Sigmoid colon (tissue), 6 donors: ENCODE measurements at regions not wholly inside any gene's neighbourhood (a gene's known extent, or its start where the extent isn't known, plus 50 kb on each side); places are given as distances from the start of the nearest gene placed in this dataset.

ENCODE experiments used
- DNase-seq: peaks from one replicate; pipeline ENCODE4 v3.0.0-alpha.2; 2019
- H3K27ac ChIP-seq, 4 donors: fragments of 200-600 bp; sonication (generic); one replicate each; pipeline ENCODE4 v1.5.1; 2016 to 2019; ENCODE audit warnings: mild to moderate bottlenecking in 1 of 4
- H3K27me3 ChIP-seq, 3 donors: fragments of 200-600 bp; sonication (generic); one replicate each; pipeline ENCODE4 v1.5.1; 2019; ENCODE audit warnings: mild to moderate bottlenecking in 1 of 3
- H3K36me3 ChIP-seq, 4 donors: fragments of 200-600 bp; sonication (generic); one replicate each; pipeline ENCODE4 v1.5.1; 2016 to 2019
- H3K4me1 ChIP-seq, 4 donors: fragments of 200-600 bp; sonication (generic); one replicate each; pipeline ENCODE4 v1.5.1; 2017 to 2019
- H3K4me3 ChIP-seq, 4 donors: fragments of 200-600 bp; sonication (generic); one replicate each; pipeline ENCODE4 v1.5.1; 2017 to 2019; ENCODE audit warnings: mild to moderate bottlenecking in 2 of 4, moderate library complexity in 1 of 4
- H3K9me3 ChIP-seq, 4 donors: fragments of 200-600 bp in 3 of 4; sonication (generic) in 3 of 4; one replicate each; pipeline versions ENCODE4 v1.5.1 to v1.6.1; 2013 to 2019
- EP300 ChIP-seq, 4 donors: sonication (generic); formaldehyde crosslinking; IDR thresholded peaks; one replicate each; pipeline ENCODE4 v1.6.1; 2017; ENCODE audit warnings: antibody characterized with exemption in 4 of 4
- POLR2A ChIP-seq, 2 donors: fragments of 450-650 bp; IDR thresholded peaks; one replicate each; pipeline ENCODE4 v1.6.1; 2016; ENCODE audit warnings: antibody characterized with exemption in 2 of 2, mild to moderate bottlenecking in 2 of 2, moderate library complexity in 2 of 2
- POLR2AphosphoS5 ChIP-seq, 4 donors: sonication (generic); formaldehyde crosslinking; IDR thresholded peaks; one replicate each; pipeline ENCODE4 v1.6.1; 2017; ENCODE audit warnings: antibody characterized with exemption in 4 of 4
- WGBS, 2 donors: extraction: QIAGEN DNeasy Blood & Tissue Kit; methylation state at CpG; one replicate each; pipeline ENCODE4 v1.1.7; 2013; 5-methylcytosine and 5-hydroxymethylcytosine counted together
- intact Hi-C: fragments of 100-400 bp; cut with DNase I; formaldehyde crosslinking; loops from one replicate; pipeline ENCODE4 v1.15.1; 2023
- TF ChIP-seq, protein P1 (sequence below), 4 experiments: fragments of 450-650 bp in 3 of 4; fragments of 200-600 bp in 1 of 4; IDR thresholded peaks; one replicate each; pipeline ENCODE4 v1.5.1; 2016 to 2019; ENCODE audit warnings: antibody characterized with exemption in 4 of 4, mild to moderate bottlenecking in 3 of 4, moderate library complexity in 2 of 4
- donor health status: healthy with polysubstance abuse.
- donor health status: healthy.

DNA sequence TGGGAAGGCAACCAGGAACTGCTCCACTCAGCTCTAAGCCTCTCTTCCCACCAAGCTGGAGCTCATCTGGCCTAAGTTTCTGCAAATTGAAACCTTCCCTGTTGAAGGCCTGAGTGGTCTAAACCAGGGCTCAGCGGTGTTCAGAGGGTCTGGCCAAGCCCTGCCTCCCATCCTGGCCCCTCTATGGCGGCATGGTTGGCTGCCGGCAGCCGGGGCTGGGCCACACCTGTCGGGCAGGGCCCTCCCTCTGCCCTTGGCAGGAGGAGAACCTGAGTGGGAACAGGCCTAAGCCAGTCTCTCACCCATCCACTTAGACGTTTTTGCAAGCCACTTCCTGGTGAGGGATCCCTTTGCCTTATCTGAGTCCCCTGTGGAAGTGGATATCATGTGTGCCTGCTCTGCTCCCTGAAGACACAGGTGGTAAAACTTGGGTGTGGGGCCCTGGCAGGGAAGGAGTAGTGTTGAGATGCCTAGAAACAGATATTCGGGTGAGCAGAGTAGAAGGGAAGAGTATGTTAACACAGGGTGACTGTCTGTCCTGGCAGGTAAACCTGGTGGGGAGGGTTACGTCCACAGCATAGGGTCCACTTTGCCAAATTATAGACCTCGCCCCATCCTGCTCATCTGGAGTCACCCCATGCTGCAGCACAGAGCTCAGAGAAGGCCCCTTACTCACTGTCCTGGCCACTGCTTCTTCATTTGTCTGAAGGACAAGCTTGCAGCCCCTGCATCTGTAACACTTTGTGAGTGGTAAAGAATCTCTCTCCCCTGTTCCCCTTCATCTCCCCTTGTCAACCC, 63.0 kb upstream of the SIX2 start:
- no peak overlapping the region for H3K4me3 ChIP-seq
- WGBS, 2 donors = 68 to 84% methylated on average over 9 of the region's 9 CpGs
- DNase-seq = no peak
- H3K27ac ChIP-seq = no peak overlapping the region
- no peaks in the 10 kb centered on the region for H3K36me3 ChIP-seq
- no peaks in the 10 kb centered on the region for H3K9me3 ChIP-seq
- intact Hi-C loops = no loop called here
- H3K27me3 ChIP-seq = peaks cover 0 to 6% (median 0%) of the 10 kb centered on the region in 3 donors
- no peaks in the 10 kb centered on the region for H3K4me1 ChIP-seq
- TF ChIP-seq POLR2A (IDR thresholded peaks at IDR 0.05) = no peak
- TF ChIP-seq POLR2AphosphoS5 (IDR thresholded peaks at IDR 0.05) = no peak
- TF ChIP-seq, protein P1, sequence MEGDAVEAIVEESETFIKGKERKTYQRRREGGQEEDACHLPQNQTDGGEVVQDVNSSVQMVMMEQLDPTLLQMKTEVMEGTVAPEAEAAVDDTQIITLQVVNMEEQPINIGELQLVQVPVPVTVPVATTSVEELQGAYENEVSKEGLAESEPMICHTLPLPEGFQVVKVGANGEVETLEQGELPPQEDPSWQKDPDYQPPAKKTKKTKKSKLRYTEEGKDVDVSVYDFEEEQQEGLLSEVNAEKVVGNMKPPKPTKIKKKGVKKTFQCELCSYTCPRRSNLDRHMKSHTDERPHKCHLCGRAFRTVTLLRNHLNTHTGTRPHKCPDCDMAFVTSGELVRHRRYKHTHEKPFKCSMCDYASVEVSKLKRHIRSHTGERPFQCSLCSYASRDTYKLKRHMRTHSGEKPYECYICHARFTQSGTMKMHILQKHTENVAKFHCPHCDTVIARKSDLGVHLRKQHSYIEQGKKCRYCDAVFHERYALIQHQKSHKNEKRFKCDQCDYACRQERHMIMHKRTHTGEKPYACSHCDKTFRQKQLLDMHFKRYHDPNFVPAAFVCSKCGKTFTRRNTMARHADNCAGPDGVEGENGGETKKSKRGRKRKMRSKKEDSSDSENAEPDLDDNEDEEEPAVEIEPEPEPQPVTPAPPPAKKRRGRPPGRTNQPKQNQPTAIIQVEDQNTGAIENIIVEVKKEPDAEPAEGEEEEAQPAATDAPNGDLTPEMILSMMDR (IDR thresholded peaks at IDR 0.05) = no peak

DNA sequence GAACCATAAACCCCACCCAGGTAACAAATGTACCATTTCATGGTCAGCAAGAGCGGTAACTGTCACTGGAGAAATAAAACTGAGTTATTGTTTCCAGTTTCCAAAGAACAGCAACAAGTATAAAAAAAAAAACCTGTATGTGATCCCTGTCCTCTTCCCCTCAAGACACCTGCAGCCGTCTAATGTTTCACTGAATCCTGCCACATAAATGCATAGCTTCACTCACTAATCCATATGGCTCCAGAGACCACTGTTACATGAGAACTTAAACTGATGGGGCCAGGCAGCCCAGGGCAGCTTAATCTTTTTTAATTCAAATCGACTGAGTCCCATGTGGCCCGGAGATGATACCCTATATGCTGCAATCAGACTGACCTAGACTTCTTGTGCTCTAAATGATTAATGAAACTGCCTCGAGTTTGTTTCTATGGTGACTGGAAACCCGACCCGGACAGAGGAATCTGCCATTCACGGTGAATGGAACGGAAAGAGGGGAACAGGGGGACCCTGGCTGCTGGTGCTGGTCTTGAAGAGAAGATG, 60.9 kb upstream of the SIX2 start:
- H3K27me3 ChIP-seq = peaks cover 0 to 6% (median 0%) of the 10 kb centered on the region in 3 donors
- H3K9me3 ChIP-seq = no peaks in the 10 kb centered on the region
- H3K27ac ChIP-seq = no peak overlapping the region
- no peaks in the 10 kb centered on the region for H3K4me1 ChIP-seq
- H3K36me3 ChIP-seq = no peaks in the 10 kb centered on the region
- TF ChIP-seq EP300 (IDR thresholded peaks at IDR 0.05) = no peak
- TF ChIP-seq POLR2AphosphoS5 (IDR thresholded peaks at IDR 0.05) = no peak
- TF ChIP-seq, protein P1 (IDR thresholded peaks at IDR 0.05) = no peak
- no peak for TF ChIP-seq POLR2A (IDR thresholded peaks at IDR 0.05)
- no peak overlapping the region for H3K4me3 ChIP-seq
- DNase-seq = no peak
- 40 to 57% methylated on average over 9 of the region's 9 CpGs for WGBS, 2 donors
- intact Hi-C loops = no loop called here

DNA sequence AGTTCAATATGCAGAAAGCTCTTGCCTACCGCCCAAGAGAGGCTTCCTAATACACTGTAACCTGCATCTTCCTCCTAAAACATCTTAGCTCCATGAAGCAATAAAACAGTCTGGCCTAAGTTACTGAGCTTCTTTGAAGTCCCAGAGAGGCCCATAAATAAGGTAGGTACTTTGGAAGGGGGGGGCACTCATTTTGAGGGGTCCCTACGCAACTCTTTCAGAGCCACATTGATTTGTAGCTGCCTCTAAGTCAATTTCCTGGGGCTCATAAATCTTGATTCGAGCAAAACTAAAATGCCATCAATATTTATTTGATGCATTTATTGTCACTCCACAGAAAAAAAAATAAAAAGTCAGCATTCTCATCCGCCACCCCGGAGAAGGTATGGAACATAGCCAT, 60.4 kb upstream of the SIX2 start:
- no peak overlapping the region for H3K4me3 ChIP-seq
- H3K9me3 ChIP-seq = no peaks in the 10 kb centered on the region
- TF ChIP-seq EP300 (IDR thresholded peaks at IDR 0.05) (no peak), POLR2A (IDR thresholded peaks at IDR 0.05) (no peak), POLR2AphosphoS5 (IDR thresholded peaks at IDR 0.05) (no peak)
- TF ChIP-seq, protein P1 (IDR thresholded peaks at IDR 0.05) = no peak
- H3K4me1 ChIP-seq = no peaks in the 10 kb centered on the region
- 34 to 70% methylated on average over 5 of the region's 5 CpGs for WGBS, 2 donors
- intact Hi-C loops = no loop called here
- DNase-seq = no peak
- H3K27me3 ChIP-seq = peaks cover 0 to 6% (median 0%) of the 10 kb centered on the region in 3 donors
- no peak overlapping the region for H3K27ac ChIP-seq
- no peaks in the 10 kb centered on the region for H3K36me3 ChIP-seq

DNA sequence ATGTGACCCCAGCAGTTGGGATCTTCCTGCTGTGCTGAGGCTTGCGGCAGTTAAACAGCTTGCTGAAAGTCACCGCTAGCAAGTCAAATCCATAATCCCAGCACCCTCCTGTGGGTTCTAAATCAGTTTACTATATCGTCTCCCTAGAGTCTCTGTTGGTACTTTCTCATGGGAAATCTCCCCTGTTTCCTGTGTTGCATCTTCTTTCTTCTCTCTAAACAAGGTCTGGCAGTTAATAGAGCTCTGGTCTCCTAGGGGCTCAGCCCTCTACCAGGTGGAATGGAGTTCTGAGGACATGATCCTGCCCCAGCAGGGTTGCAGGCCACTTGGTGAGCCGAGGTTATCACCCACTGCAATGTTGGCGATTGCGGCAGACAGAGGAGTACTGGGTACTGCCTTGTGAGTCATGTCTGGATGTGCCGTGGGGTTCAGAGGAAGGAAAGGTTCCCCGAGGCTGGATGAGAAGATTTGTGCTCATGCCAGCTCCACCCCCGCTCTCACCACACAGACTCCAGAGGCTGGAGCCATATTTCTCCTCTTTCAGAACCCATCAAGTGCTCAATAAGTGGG, 59.4 kb upstream of the SIX2 start:
- no peaks in the 10 kb centered on the region for H3K4me1 ChIP-seq
- intact Hi-C loops = no loop called here
- no peak for TF ChIP-seq POLR2A (IDR thresholded peaks at IDR 0.05)
- no peak for TF ChIP-seq EP300 (IDR thresholded peaks at IDR 0.05)
- no peak for TF ChIP-seq POLR2AphosphoS5 (IDR thresholded peaks at IDR 0.05)
- TF ChIP-seq, protein P1 (IDR thresholded peaks at IDR 0.05) = no peak
- H3K9me3 ChIP-seq = no peaks in the 10 kb centered on the region
- 91 to 93% methylated on average over 9 of the region's 9 CpGs for WGBS, 2 donors
- H3K27ac ChIP-seq = no peak overlapping the region
- H3K4me3 ChIP-seq = no peak overlapping the region
- DNase-seq = no peak
- H3K36me3 ChIP-seq = no peaks in the 10 kb centered on the region
- peaks cover 0 to 6% (median 0%) of the 10 kb centered on the region in 3 donors for H3K27me3 ChIP-seq
